DOHH2 (cell line): ENCODE measurements at regions not wholly inside any gene's neighbourhood (a gene's known extent, or its start where the extent isn't known, plus 50 kb on each side); places are given as distances from the start of the nearest gene placed in this dataset.
"Not testable (repeated sequence)": the region's sequence is repeated elsewhere in the genome, so short reads cannot be mapped to it uniquely, and the experiment has no call there.

Source experiments
- H3F3A ChIP-seq: fragments of 200-600 bp; sonication (generic), shearing (Covaris generic); 2 replicates; pipeline ENCODE4 v1.6.0; 2016; ENCODE audit warnings: antibody characterized with exemption, mild to moderate bottlenecking; ENCODE audit not compliant: control insufficient read depth, insufficient read depth
- H3K27ac ChIP-seq: fragments of 200-600 bp; sonication (generic); 2 replicates; pipeline ENCODE4 v1.5.1; 2014; ENCODE audit warnings: low read depth, mild to moderate bottlenecking, low read length, moderate library complexity
- H3K27me3 ChIP-seq: fragments of 200-600 bp; sonication (generic); 2 replicates; pipeline ENCODE4 v1.6.1; 2014; ENCODE audit warnings: mild to moderate bottlenecking, low read length, mixed read lengths; ENCODE audit not compliant: control insufficient read depth
- H3K36me3 ChIP-seq: fragments of 200-600 bp; sonication (generic); 2 replicates; pipeline ENCODE4 v1.6.1; 2014; ENCODE audit warnings: mild to moderate bottlenecking, low read length, moderate library complexity, mixed read lengths; ENCODE audit not compliant: control insufficient read depth
- H3K4me1 ChIP-seq: fragments of 200-600 bp; sonication (generic); 2 replicates; pipeline ENCODE4 v1.6.1; 2014; ENCODE audit warnings: mild to moderate bottlenecking, low read length, mixed read lengths; ENCODE audit not compliant: control insufficient read depth
- H3K4me2 ChIP-seq: fragments of 200-600 bp; sonication (generic); 2 replicates; pipeline ENCODE4 v1.6.0; 2014; ENCODE audit warnings: mild to moderate bottlenecking, low read length, moderate library complexity
- H3K4me3 ChIP-seq: fragments of 200-600 bp; sonication (generic); 2 replicates; pipeline ENCODE4 v1.5.1; 2014; ENCODE audit warnings: mild to moderate bottlenecking, low read length, mixed read lengths
- H3K79me2 ChIP-seq: fragments of 200-600 bp; sonication (generic); 2 replicates; pipeline ENCODE4 v1.6.1; 2014; ENCODE audit warnings: mild to moderate bottlenecking, low read length, mixed read lengths; ENCODE audit not compliant: control insufficient read depth
- H3K9me2 ChIP-seq: fragments of 200-600 bp; sonication (generic); replicated peaks from 2 replicates; pipeline ENCODE4 v1.6.1; 2014; ENCODE audit warnings: mild to moderate bottlenecking, low read length, mixed read lengths; ENCODE audit not compliant: control insufficient read depth
- H3K9me3 ChIP-seq: fragments of 200-600 bp; sonication (generic); 2 replicates; pipeline ENCODE4 v1.6.1; 2014; ENCODE audit warnings: antibody characterized with exemption, low read length, mixed read lengths; ENCODE audit not compliant: control insufficient read depth, insufficient read depth
- H4K20me1 ChIP-seq: fragments of 200-600 bp; sonication (generic); 2 replicates; pipeline ENCODE4 v1.6.0; 2014; ENCODE audit warnings: low read depth, mild to moderate bottlenecking, antibody characterized with exemption, low read length, moderate library complexity; ENCODE audit not compliant: control insufficient read depth, insufficient read depth
- CTCF ChIP-seq: fragments of 200-600 bp; sonication (generic); IDR thresholded peaks from one replicate; pipeline ENCODE4 v1.5.1; 2014; ENCODE audit warnings: antibody characterized with exemption, mild to moderate bottlenecking, low read depth, low read length; ENCODE audit not compliant: poor library complexity, severe bottlenecking
- EZH2phosphoT487 ChIP-seq: fragments of 200-600 bp; sonication (generic); IDR thresholded peaks from 2 replicates; pipeline ENCODE4 v1.6.1; 2017; ENCODE audit warnings: borderline replicate concordance, mild to moderate bottlenecking, antibody characterized with exemption, low read length, moderate library complexity, mixed read lengths

DNA sequence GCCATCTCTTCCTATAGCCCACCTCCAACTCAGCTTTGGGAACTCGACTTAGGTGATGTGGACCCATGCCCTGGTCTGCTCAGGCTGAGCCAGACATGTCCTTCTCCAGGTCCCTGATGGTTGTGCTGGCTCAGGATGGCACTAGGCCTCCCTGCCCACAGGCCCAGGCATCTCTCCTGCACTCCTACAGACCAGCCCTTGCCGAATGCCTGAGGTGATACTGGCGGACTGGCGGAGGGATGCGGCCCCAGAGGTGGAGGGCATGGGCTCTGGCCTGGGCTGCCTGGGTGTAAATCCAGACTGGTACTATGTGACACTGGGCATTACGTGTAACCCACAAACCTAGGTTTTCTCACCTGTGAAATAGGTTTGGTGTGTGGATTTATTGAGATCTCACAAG, 352.8 kb downstream of the SHANK2 start:
- Histone ChIP-seq H3K27ac (no peak overlapping the region), H3K4me2 (no peak overlapping the region), H3K9me2 (no peaks in the 10 kb centered on the region), H3K9me3 (peaks cover 8% of the 10 kb centered on the region), H3K4me1 (no peaks in the 10 kb centered on the region), H3K79me2 (no peaks in the 10 kb centered on the region), H3K27me3 (no peaks in the 10 kb centered on the region), H3F3A (no peaks in the 10 kb centered on the region), H4K20me1 (no peaks in the 10 kb centered on the region), H3K4me3 (no peak overlapping the region), H3K36me3 (no peaks in the 10 kb centered on the region)
- TF ChIP-seq EZH2phosphoT487 (no peak), CTCF (no peak)

DNA sequence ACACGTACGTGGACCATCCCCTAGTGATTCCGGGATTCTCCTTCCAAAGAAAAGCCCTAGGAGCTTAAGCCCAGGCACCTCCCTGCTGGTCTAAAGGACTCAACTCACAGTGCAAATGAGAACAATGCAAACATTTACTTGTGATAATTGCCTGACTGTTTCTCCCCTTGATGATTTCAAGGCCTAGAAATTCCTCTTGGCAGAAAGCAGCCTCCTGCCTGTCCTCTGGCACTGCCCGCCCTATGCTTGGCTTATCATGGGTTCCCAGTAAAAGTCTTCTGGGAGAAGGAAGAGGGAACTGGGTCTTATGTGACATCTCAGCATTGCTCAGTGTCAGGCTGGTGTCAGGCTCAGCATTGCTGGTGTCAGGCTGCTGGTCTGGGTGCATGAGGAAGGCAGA, 351.8 kb downstream of the SHANK2 start:
- H3K27ac ChIP-seq = no peak overlapping the region
- no peak overlapping the region for H3K4me3 ChIP-seq
- no peaks in the 10 kb centered on the region for H3F3A ChIP-seq
- no peaks in the 10 kb centered on the region for H3K9me2 ChIP-seq
- H3K4me1 ChIP-seq = no peaks in the 10 kb centered on the region
- no peak overlapping the region for H3K4me2 ChIP-seq
- H3K9me3 ChIP-seq = peaks cover 8% of the 10 kb centered on the region
- no peaks in the 10 kb centered on the region for H3K79me2 ChIP-seq
- H3K27me3 ChIP-seq = no peaks in the 10 kb centered on the region
- no peaks in the 10 kb centered on the region for H4K20me1 ChIP-seq
- TF ChIP-seq EZH2phosphoT487 (no peak), CTCF (no peak)
- H3K36me3 ChIP-seq = no peaks in the 10 kb centered on the region

- H3K36me3 ChIP-seq = no peaks in the 10 kb centered on the region
- no peak overlapping the region for H3K4me2 ChIP-seq
- no peaks in the 10 kb centered on the region for H3K27me3 ChIP-seq
- H3K27ac ChIP-seq = no peak overlapping the region
- no peaks in the 10 kb centered on the region for H3F3A ChIP-seq
- TF ChIP-seq CTCF (no peak), EZH2phosphoT487 (no peak)
- H3K4me3 ChIP-seq = no peak overlapping the region
- H3K9me2 ChIP-seq = no peaks in the 10 kb centered on the region
- H3K9me3 ChIP-seq = peaks cover 2% of the 10 kb centered on the region; the same call in 1 of the 2 replicates
- H3K79me2 ChIP-seq = no peaks in the 10 kb centered on the region
- H4K20me1 ChIP-seq = no peaks in the 10 kb centered on the region
- no peaks in the 10 kb centered on the region for H3K4me1 ChIP-seq
These were observed 350.3 kb downstream of the SHANK2 start for GRCh38 chr11:70901951-70902521.

DNA sequence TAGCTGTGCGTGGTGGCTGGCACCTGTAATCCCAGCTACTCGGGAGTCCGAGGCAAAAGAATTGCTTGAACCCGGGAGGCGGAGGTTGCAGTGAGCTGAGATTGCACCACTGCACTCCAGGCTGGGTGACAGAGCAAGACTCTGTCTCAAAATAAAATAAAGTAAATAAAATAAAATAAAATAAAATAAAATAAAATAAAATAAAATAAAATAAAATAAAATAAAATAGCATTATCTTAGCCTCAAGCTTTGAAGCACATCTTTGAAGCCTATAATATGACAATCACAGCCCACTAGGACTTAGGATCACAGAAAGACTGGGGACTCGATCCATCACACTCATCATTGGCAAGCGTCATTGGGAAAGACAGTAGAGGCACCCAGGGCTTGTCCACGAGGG, 349.1 kb downstream of the SHANK2 start:
- H3K27me3 ChIP-seq, H3K9me2 ChIP-seq, H3K4me2 ChIP-seq, H3F3A ChIP-seq, H3K79me2 ChIP-seq, H3K36me3 ChIP-seq, H3K9me3 ChIP-seq, H4K20me1 ChIP-seq, H3K4me3 ChIP-seq, H3K4me1 ChIP-seq, H3K27ac ChIP-seq: not testable (repeated sequence)
